HepG2 (cell line): ENCODE measurements at regions not wholly inside any gene's neighbourhood (a gene's known extent, or its start where the extent isn't known, plus 50 kb on each side); places are given as distances from the start of the nearest gene placed in this dataset.

Experiments used
- ATAC-seq: fragments of 200-7000 bp; cut with Tn5 transposase; 3 replicates; pipeline ENCODE4 v1.9.1; 2020; ENCODE audit warnings: mild to moderate bottlenecking, moderate library complexity
- BruUV-seq: library from RNA; stranded (reverse); fragments of 400-500 nt; replicated peaks from 2 replicates; lab custom pipeline; 2021; lab: Mats Ljungman, UMichigan
- CTCF ChIA-PET: fragments of 300-600 bp; formaldehyde crosslinking; extraction: SDS; loops from one replicate; lab custom pipeline; 2021; ENCODE audit warnings: low total read pairs, inconsistent platforms, low intra/inter-chr PET ratio; lab: Yijun Ruan, JAX
- POLR2A ChIA-PET: fragments of 350-600 bp; sonication (Branson Sonifier 250); formaldehyde crosslinking; loops from one replicate; lab custom pipeline; 2020; ENCODE audit warnings: antibody characterized with exemption, inconsistent platforms; lab: Yijun Ruan, JAX
- DNase-seq: peaks from one replicate; pipeline ENCODE4 v3.0.0-alpha.2; 2015; ENCODE audit warnings: low spot score
- FAIRE-seq: peaks from 3 replicates; lab custom pipeline; 2011; peaks lifted over from hg19 to GRCh38; lab: Jason Lieb, UNC
- H2AFZ ChIP-seq: one replicate; pipeline ENCODE4 v1.6.1; 2011; ENCODE audit warnings: low read length, inconsistent platforms
- H3K27ac ChIP-seq: fragments of 300-600 bp; 3 replicates; pipeline ENCODE4 v1.8.0; 2011; ENCODE audit warnings: mixed run types, mild to moderate bottlenecking, mixed read lengths, low read length, inconsistent platforms; ENCODE audit not compliant: insufficient read depth; ENCODE audit errors: extremely low read length
- H3K27me3 ChIP-seq, 2 experiments: fragments of 200-600 bp in 1 of 2; 2 replicates in 1 of 2; 3 replicates in 1 of 2; pipeline versions ENCODE4 v1.6.0 to v1.8.0; 2011; ENCODE audit warnings: low read length in 2 of 2, mild to moderate bottlenecking in 2 of 2, moderate library complexity in 2 of 2, inconsistent platforms in 1 of 2; ENCODE audit not compliant: insufficient read depth in 2 of 2, control insufficient read depth in 1 of 2
- H3K36me3 ChIP-seq, 2 experiments: fragments of 200-600 bp in 1 of 2; replicated peaks in 1 of 2; 2 replicates in 1 of 2; 3 replicates in 1 of 2; pipeline versions ENCODE4 v1.5.1 to v1.8.0; 2011; ENCODE audit warnings: low read length in 2 of 2, inconsistent platforms in 1 of 2; ENCODE audit not compliant: insufficient read depth in 2 of 2, control insufficient read depth in 1 of 2
- H3K4me1 ChIP-seq: 2 replicates; pipeline ENCODE4 v1.5.1; 2012; ENCODE audit warnings: low read length, inconsistent platforms; ENCODE audit not compliant: insufficient read depth
- H3K4me2 ChIP-seq: 2 replicates; pipeline ENCODE4 v1.6.0; 2011; ENCODE audit warnings: low read depth, low read length, inconsistent platforms
- H3K4me3 ChIP-seq, 3 experiments: fragments of 200-600 bp in 1 of 3; sonication (generic), shearing (Covaris generic) in 1 of 3; replicated peaks in 1 of 3; 2 replicates each; pipeline ENCODE4 v1.5.1; 2011 to 2016; ENCODE audit warnings: low read length in 3 of 3, inconsistent platforms in 2 of 3, low read depth in 2 of 3, mild to moderate bottlenecking in 2 of 3, control low read depth in 1 of 3, mixed read lengths in 1 of 3; ENCODE audit not compliant: insufficient read depth in 1 of 3
- H3K79me2 ChIP-seq: one replicate; pipeline ENCODE4 v1.6.1; 2011; ENCODE audit warnings: low read length, inconsistent platforms; ENCODE audit not compliant: insufficient read depth
- H3K9ac ChIP-seq: 2 replicates; pipeline ENCODE4 v1.6.0; 2011; ENCODE audit warnings: mild to moderate bottlenecking, low read depth, low read length, inconsistent platforms; ENCODE audit not compliant: insufficient read depth
- H3K9me3 ChIP-seq: 2 replicates; pipeline ENCODE4 v1.5.1; 2012; ENCODE audit warnings: mild to moderate bottlenecking, low read length
- H4K20me1 ChIP-seq: 2 replicates; pipeline ENCODE4 v1.6.0; 2011; ENCODE audit warnings: inconsistent platforms, mild to moderate bottlenecking, low read length, moderate library complexity; ENCODE audit not compliant: insufficient read depth
- RFXAP ChIP-seq: sonication (generic); formaldehyde crosslinking; IDR thresholded peaks from 2 replicates; pipeline ENCODE4 v1.4.0; 2020; ENCODE audit warnings: missing genetic modification reagents, borderline replicate concordance
- SIX1 ChIP-seq: sonication (generic); formaldehyde crosslinking; IDR thresholded peaks from 2 replicates; pipeline ENCODE4 v1.4.0; 2020; ENCODE audit warnings: missing genetic modification reagents, borderline replicate concordance
- SP140L ChIP-seq: sonication (generic); formaldehyde crosslinking; IDR thresholded peaks from 2 replicates; pipeline ENCODE4 v1.4.0; 2020; ENCODE audit warnings: missing genetic modification reagents, borderline replicate concordance
- TRIM24 ChIP-seq: sonication (generic); formaldehyde crosslinking; IDR thresholded peaks from 2 replicates; pipeline ENCODE4 v1.8.0; 2022; ENCODE audit warnings: mild to moderate bottlenecking, missing genetic modification reagents
- ZNF225 ChIP-seq: sonication (generic); formaldehyde crosslinking; IDR thresholded peaks from 2 replicates; pipeline ENCODE4 v1.4.0; 2020; ENCODE audit warnings: mild to moderate bottlenecking, missing genetic modification reagents
- ZNF496 ChIP-seq: sonication (generic); formaldehyde crosslinking; IDR thresholded peaks from 2 replicates; pipeline ENCODE4 v1.8.1; 2023; ENCODE audit warnings: mild to moderate bottlenecking, moderate library complexity, missing genetic modification reagents; ENCODE audit not compliant: insufficient replicate concordance
- ZNF577 ChIP-seq: sonication (generic); formaldehyde crosslinking; IDR thresholded peaks from 2 replicates; pipeline ENCODE4 v1.4.0; 2020; ENCODE audit warnings: mild to moderate bottlenecking, low read depth, missing genetic modification reagents, borderline replicate concordance
- ZNF768 ChIP-seq: sonication (generic); formaldehyde crosslinking; IDR thresholded peaks from 2 replicates; pipeline ENCODE4 v1.4.0; 2020; ENCODE audit warnings: missing genetic modification reagents
- WGBS: methylation state at CpG from one replicate; pipeline ENCODE4 v1.1.6; 2017; ENCODE audit warnings: low lambda C conversion rate; 5-methylcytosine and 5-hydroxymethylcytosine counted together
- in situ Hi-C: cut with HindIII; loops from 2 replicates; pipeline ENCODE4 v1.10.0; 2017; ENCODE audit warnings: low pct_unique_long_range_greater_than_20kb; ENCODE audit not compliant: extremely low pct_ligation_motif_present
- intact Hi-C: fragments of 100-400 bp; cut with micrococcal nuclease; formaldehyde crosslinking; loops from one replicate; pipeline ENCODE4 v1.10.0; 2022; ENCODE audit not compliant: unreplicated experiment
- TF ChIP-seq, protein P1 (sequence below): sonication (generic); formaldehyde crosslinking; IDR thresholded peaks from 2 replicates; pipeline ENCODE4 v1.5.0; 2020; ENCODE audit warnings: mild to moderate bottlenecking, missing genetic modification reagents
- TF ChIP-seq, protein P2 (sequence below): IDR thresholded peaks from 2 replicates; pipeline ENCODE4 v1.6.1; 2016; ENCODE audit warnings: mild to moderate bottlenecking
- TF ChIP-seq, protein P3 (sequence below): sonication (generic); formaldehyde crosslinking; IDR thresholded peaks from 2 replicates; pipeline ENCODE4 v1.4.0; 2020; ENCODE audit warnings: missing genetic modification reagents
- TF ChIP-seq, protein P4 (sequence below): sonication (generic); formaldehyde crosslinking; IDR thresholded peaks from 2 replicates; pipeline ENCODE4 v1.8.0; 2022; ENCODE audit warnings: missing genetic modification reagents, mild to moderate bottlenecking, moderate library complexity, borderline replicate concordance
- TF ChIP-seq, protein P5 (sequence below): sonication (generic); formaldehyde crosslinking; IDR thresholded peaks from 2 replicates; pipeline ENCODE4 v1.5.0; 2020; ENCODE audit warnings: missing genetic modification reagents

DNA sequence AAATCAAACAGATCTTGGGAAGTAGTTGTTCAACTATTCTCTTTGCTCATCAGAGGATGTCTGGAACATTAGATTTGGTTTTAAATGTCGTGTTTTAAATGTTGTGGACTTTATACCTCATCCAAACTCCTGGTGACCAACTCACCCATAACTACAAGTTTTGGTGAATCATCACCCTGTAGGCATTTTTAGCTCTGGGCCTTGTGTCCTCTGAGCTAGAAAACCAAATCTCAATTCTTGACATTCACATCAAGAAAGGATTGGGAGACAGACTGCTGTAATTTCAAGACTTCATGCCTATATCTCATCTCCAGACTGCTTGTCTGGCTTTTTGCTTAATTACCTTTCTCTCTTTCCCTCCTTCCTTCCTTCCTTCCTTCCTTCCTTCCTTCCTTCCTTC is 228.5 kb upstream of the ROBO2 start:
- CTCF ChIA-PET, result no interaction called here
- no peak overlapping the region for H2AFZ ChIP-seq
- intact Hi-C loops, result no loop called here
- H3K9me3 ChIP-seq, result no peaks in the 10 kb centered on the region
- H4K20me1 ChIP-seq, result no peaks in the 10 kb centered on the region
- H3K27me3 ChIP-seq, result no peaks in the 10 kb centered on the region; a peak in 1 of 5 replicates
- ATAC-seq, result no peak
- no peak overlapping the region for H3K9ac ChIP-seq
- BruUV-seq, result no TSS peak
- H3K79me2 ChIP-seq, result no peaks in the 10 kb centered on the region
- no peak overlapping the region for H3K4me2 ChIP-seq
- H3K4me3 ChIP-seq, result no peak overlapping the region
- POLR2A ChIA-PET, result no interaction called here
- no peaks in the 10 kb centered on the region for H3K4me1 ChIP-seq
- H3K36me3 ChIP-seq, result no peaks in the 10 kb centered on the region
- in situ Hi-C loops, result no loop called here
- FAIRE-seq, result no peak
- DNase-seq, result no peak
- H3K27ac ChIP-seq, result no peak overlapping the region
- WGBS, result 7% methylated on average over 1 of the region's 1 CpG
- TF ChIP-seq, protein P1, sequence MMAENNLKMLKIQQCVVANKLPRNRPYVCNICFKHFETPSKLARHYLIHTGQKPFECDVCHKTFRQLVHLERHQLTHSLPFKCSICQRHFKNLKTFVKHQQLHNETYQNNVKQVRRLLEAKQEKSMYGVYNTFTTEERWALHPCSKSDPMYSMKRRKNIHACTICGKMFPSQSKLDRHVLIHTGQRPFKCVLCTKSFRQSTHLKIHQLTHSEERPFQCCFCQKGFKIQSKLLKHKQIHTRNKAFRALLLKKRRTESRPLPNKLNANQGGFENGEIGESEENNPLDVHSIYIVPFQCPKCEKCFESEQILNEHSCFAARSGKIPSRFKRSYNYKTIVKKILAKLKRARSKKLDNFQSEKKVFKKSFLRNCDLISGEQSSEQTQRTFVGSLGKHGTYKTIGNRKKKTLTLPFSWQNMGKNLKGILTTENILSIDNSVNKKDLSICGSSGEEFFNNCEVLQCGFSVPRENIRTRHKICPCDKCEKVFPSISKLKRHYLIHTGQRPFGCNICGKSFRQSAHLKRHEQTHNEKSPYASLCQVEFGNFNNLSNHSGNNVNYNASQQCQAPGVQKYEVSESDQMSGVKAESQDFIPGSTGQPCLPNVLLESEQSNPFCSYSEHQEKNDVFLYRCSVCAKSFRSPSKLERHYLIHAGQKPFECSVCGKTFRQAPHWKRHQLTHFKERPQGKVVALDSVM, result no peak
- TF ChIP-seq RFXAP (CRISPR knock-in tag) (no peak), ZNF496 (CRISPR knock-in tag) (no peak), ZNF225 (no peak), SP140L (CRISPR knock-in tag) (no peak), SIX1 (CRISPR knock-in tag) (no peak), ZNF768 (no peak), TRIM24 (CRISPR knock-in tag) (no peak), ZNF577 (CRISPR knock-in tag) (no peak)
- TF ChIP-seq, protein P2, sequence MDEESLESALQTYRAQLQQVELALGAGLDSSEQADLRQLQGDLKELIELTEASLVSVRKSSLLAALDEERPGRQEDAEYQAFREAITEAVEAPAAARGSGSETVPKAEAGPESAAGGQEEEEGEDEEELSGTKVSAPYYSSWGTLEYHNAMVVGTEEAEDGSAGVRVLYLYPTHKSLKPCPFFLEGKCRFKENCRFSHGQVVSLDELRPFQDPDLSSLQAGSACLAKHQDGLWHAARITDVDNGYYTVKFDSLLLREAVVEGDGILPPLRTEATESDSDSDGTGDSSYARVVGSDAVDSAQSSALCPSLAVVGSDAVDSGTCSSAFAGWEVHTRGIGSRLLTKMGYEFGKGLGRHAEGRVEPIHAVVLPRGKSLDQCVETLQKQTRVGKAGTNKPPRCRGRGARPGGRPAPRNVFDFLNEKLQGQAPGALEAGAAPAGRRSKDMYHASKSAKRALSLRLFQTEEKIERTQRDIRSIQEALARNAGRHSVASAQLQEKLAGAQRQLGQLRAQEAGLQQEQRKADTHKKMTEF (CRISPR knock-in tag), result no peak
- TF ChIP-seq, protein P3, sequence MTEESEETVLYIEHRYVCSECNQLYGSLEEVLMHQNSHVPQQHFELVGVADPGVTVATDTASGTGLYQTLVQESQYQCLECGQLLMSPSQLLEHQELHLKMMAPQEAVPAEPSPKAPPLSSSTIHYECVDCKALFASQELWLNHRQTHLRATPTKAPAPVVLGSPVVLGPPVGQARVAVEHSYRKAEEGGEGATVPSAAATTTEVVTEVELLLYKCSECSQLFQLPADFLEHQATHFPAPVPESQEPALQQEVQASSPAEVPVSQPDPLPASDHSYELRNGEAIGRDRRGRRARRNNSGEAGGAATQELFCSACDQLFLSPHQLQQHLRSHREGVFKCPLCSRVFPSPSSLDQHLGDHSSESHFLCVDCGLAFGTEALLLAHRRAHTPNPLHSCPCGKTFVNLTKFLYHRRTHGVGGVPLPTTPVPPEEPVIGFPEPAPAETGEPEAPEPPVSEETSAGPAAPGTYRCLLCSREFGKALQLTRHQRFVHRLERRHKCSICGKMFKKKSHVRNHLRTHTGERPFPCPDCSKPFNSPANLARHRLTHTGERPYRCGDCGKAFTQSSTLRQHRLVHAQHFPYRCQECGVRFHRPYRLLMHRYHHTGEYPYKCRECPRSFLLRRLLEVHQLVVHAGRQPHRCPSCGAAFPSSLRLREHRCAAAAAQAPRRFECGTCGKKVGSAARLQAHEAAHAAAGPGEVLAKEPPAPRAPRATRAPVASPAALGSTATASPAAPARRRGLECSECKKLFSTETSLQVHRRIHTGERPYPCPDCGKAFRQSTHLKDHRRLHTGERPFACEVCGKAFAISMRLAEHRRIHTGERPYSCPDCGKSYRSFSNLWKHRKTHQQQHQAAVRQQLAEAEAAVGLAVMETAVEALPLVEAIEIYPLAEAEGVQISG (CRISPR knock-in tag), result no peak
- TF ChIP-seq, protein P4, sequence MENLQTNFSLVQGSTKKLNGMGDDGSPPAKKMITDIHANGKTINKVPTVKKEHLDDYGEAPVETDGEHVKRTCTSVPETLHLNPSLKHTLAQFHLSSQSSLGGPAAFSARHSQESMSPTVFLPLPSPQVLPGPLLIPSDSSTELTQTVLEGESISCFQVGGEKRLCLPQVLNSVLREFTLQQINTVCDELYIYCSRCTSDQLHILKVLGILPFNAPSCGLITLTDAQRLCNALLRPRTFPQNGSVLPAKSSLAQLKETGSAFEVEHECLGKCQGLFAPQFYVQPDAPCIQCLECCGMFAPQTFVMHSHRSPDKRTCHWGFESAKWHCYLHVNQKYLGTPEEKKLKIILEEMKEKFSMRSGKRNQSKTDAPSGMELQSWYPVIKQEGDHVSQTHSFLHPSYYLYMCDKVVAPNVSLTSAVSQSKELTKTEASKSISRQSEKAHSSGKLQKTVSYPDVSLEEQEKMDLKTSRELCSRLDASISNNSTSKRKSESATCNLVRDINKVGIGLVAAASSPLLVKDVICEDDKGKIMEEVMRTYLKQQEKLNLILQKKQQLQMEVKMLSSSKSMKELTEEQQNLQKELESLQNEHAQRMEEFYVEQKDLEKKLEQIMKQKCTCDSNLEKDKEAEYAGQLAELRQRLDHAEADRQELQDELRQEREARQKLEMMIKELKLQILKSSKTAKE (CRISPR knock-in tag), result no peak
- TF ChIP-seq, protein P5, sequence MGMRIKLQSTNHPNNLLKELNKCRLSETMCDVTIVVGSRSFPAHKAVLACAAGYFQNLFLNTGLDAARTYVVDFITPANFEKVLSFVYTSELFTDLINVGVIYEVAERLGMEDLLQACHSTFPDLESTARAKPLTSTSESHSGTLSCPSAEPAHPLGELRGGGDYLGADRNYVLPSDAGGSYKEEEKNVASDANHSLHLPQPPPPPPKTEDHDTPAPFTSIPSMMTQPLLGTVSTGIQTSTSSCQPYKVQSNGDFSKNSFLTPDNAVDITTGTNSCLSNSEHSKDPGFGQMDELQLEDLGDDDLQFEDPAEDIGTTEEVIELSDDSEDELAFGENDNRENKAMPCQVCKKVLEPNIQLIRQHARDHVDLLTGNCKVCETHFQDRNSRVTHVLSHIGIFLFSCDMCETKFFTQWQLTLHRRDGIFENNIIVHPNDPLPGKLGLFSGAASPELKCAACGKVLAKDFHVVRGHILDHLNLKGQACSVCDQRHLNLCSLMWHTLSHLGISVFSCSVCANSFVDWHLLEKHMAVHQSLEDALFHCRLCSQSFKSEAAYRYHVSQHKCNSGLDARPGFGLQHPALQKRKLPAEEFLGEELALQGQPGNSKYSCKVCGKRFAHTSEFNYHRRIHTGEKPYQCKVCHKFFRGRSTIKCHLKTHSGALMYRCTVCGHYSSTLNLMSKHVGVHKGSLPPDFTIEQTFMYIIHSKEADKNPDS, result no peak
